H9 (cell line): ENCODE measurements at regions not wholly inside any gene's neighbourhood (a gene's known extent, or its start where the extent isn't known, plus 50 kb on each side); places are given as distances from the start of the nearest gene placed in this dataset.
A peak's percentile ranks its signal among the peaks of the same experiment; 100 is the strongest.

ENCODE experiments used
- DNase-seq: peaks from one replicate; pipeline ENCODE4 v3.0.0-alpha.2; 2017
- H2AFZ ChIP-seq: one replicate; pipeline ENCODE4 v1.6.1; 2013; ENCODE audit warnings: mild to moderate bottlenecking, low read length, control low read depth, moderate library complexity
- H2AK5ac ChIP-seq: 2 replicates; pipeline ENCODE4 v1.6.1; 2013; ENCODE audit warnings: low read length, control low read depth, mixed read lengths; ENCODE audit not compliant: insufficient read length
- H2BK120ac ChIP-seq: one replicate; pipeline ENCODE4 v1.6.1; 2013; ENCODE audit warnings: low read depth, mild to moderate bottlenecking, low read length, control low read depth, inconsistent platforms; ENCODE audit not compliant: poor library complexity, severe bottlenecking
- H2BK12ac ChIP-seq: 2 replicates; pipeline ENCODE4 v1.6.1; 2013; ENCODE audit warnings: low read length, control low read depth, mixed read lengths, low read depth; ENCODE audit not compliant: insufficient read length
- H2BK15ac ChIP-seq: 2 replicates; pipeline ENCODE4 v1.6.1; 2013; ENCODE audit warnings: low read depth, low read length, control low read depth
- H2BK20ac ChIP-seq: one replicate; pipeline ENCODE4 v1.6.1; 2013; ENCODE audit warnings: low read depth, mild to moderate bottlenecking, low read length, control low read depth, inconsistent platforms; ENCODE audit not compliant: poor library complexity, severe bottlenecking
- H2BK5ac ChIP-seq: 2 replicates; pipeline ENCODE4 v1.6.1; 2013; ENCODE audit warnings: low read length, control low read depth, mixed read lengths; ENCODE audit not compliant: insufficient read length
- H3K14ac ChIP-seq: 2 replicates; pipeline ENCODE4 v1.6.1; 2013; ENCODE audit warnings: low read length, control low read depth; ENCODE audit not compliant: insufficient read depth
- H3K18ac ChIP-seq: 2 replicates; pipeline ENCODE4 v1.6.1; 2013; ENCODE audit warnings: low read depth, mild to moderate bottlenecking, mixed read lengths, low read length, control low read depth; ENCODE audit not compliant: insufficient read length
- H3K23ac ChIP-seq: 2 replicates; pipeline ENCODE4 v1.6.1; 2013; ENCODE audit warnings: low read length, control low read depth, mixed read lengths, low read depth; ENCODE audit not compliant: insufficient read length
- H3K23me2 ChIP-seq: 2 replicates; pipeline ENCODE4 v1.6.1; 2013; ENCODE audit warnings: low read depth, mild to moderate bottlenecking, mixed read lengths, low read length, control low read depth; ENCODE audit not compliant: insufficient read length, poor library complexity, severe bottlenecking
- H3K27ac ChIP-seq: 2 replicates; pipeline ENCODE4 v1.5.1; 2013; ENCODE audit warnings: low read length, control low read depth, mixed read lengths, low read depth; ENCODE audit not compliant: insufficient read length
- H3K27me3 ChIP-seq: 2 replicates; pipeline ENCODE4 v1.6.1; 2013; ENCODE audit warnings: low read length, control low read depth, inconsistent platforms; ENCODE audit not compliant: insufficient read depth
- H3K4ac ChIP-seq: 2 replicates; pipeline ENCODE4 v1.6.1; 2013; ENCODE audit warnings: low read depth, mild to moderate bottlenecking, control low read depth, inconsistent platforms, low read length, moderate library complexity
- H3K4me1 ChIP-seq: 2 replicates; pipeline ENCODE4 v1.6.1; 2013; ENCODE audit warnings: low read length, control low read depth, inconsistent platforms; ENCODE audit not compliant: insufficient read depth
- H3K4me2 ChIP-seq: 2 replicates; pipeline ENCODE4 v1.6.1; 2013; ENCODE audit warnings: low read length, control low read depth, mixed read lengths; ENCODE audit not compliant: insufficient read length, insufficient read depth
- H3K56ac ChIP-seq: 2 replicates; pipeline ENCODE4 v1.6.1; 2013; ENCODE audit warnings: low read depth, mild to moderate bottlenecking, mixed read lengths, low read length, control low read depth; ENCODE audit not compliant: insufficient read length
- H3K79me1 ChIP-seq: 2 replicates; pipeline ENCODE4 v1.6.1; 2013; ENCODE audit warnings: low read depth, mild to moderate bottlenecking, moderate library complexity, low read length, control low read depth, inconsistent platforms; ENCODE audit not compliant: insufficient read depth, poor library complexity, severe bottlenecking
- H3K79me2 ChIP-seq: 2 replicates; pipeline ENCODE4 v1.6.1; 2013; ENCODE audit warnings: low read length, control low read depth, inconsistent platforms; ENCODE audit not compliant: insufficient read depth
- H3K9ac ChIP-seq: 2 replicates; pipeline ENCODE4 v1.6.1; 2013; ENCODE audit warnings: low read length, control low read depth, mixed read lengths; ENCODE audit not compliant: insufficient read length; ENCODE audit errors: extremely low read depth
- H3K9me3 ChIP-seq: one replicate; pipeline ENCODE4 v1.6.1; 2013; ENCODE audit warnings: low read depth, low read length, inconsistent platforms; ENCODE audit not compliant: control insufficient read depth
- H3T11ph ChIP-seq: one replicate; pipeline ENCODE4 v1.6.1; 2013; ENCODE audit warnings: mild to moderate bottlenecking, low read length, control low read depth, inconsistent platforms
- H4K20me1 ChIP-seq: one replicate; pipeline ENCODE4 v1.6.1; 2013; ENCODE audit not compliant: control insufficient read depth, insufficient read length, insufficient read depth
- H4K5ac ChIP-seq: 2 replicates; pipeline ENCODE4 v1.6.1; 2013; ENCODE audit warnings: low read depth, mild to moderate bottlenecking, mixed read lengths, low read length, control low read depth; ENCODE audit not compliant: insufficient read length
- H4K8ac ChIP-seq: replicated peaks from 2 replicates; pipeline ENCODE4 v1.6.1; 2013; ENCODE audit warnings: low read length, control low read depth, mixed read lengths, low read depth; ENCODE audit not compliant: insufficient read length
- H4K91ac ChIP-seq: 2 replicates; pipeline ENCODE4 v1.6.1; 2013; ENCODE audit warnings: low read depth, mild to moderate bottlenecking, moderate library complexity, mixed read lengths, low read length, control low read depth; ENCODE audit not compliant: insufficient read length
- H3K27ac Mint-ChIP-seq, 3 experiments: 2 replicates in 2 of 3; 3 replicates in 1 of 3; pipeline ENCODE4 v1.8.0; 2020 to 2021; ENCODE audit warnings: mixed read lengths in 3 of 3, mild to moderate bottlenecking in 1 of 3, moderate library complexity in 1 of 3
- H3K27me3 Mint-ChIP-seq: 2 replicates; pipeline ENCODE4 v1.8.0; 2021; ENCODE audit warnings: low read depth, mild to moderate bottlenecking, moderate library complexity, mixed read lengths
- H3K36me3 Mint-ChIP-seq, 3 experiments: 2 replicates in 2 of 3; 3 replicates in 1 of 3; pipeline ENCODE4 v1.8.0; 2020 to 2021; ENCODE audit warnings: low read depth in 3 of 3, mixed read lengths in 3 of 3; ENCODE audit not compliant: insufficient read depth in 1 of 3
- H3K4me1 Mint-ChIP-seq, 2 experiments: 2 replicates each; pipeline ENCODE4 v1.8.0; 2020; ENCODE audit warnings: mixed read lengths in 2 of 2
- H3K4me3 Mint-ChIP-seq, 2 experiments: 2 replicates in 1 of 2; 3 replicates in 1 of 2; pipeline ENCODE4 v1.8.0; 2020 to 2021; ENCODE audit warnings: mild to moderate bottlenecking in 2 of 2, mixed read lengths in 2 of 2, moderate library complexity in 1 of 2
- H3K9me3 Mint-ChIP-seq, 2 experiments: 2 replicates in 1 of 2; 3 replicates in 1 of 2; pipeline ENCODE4 v1.8.0; 2020; ENCODE audit warnings: mild to moderate bottlenecking in 2 of 2, mixed read lengths in 2 of 2, moderate library complexity in 1 of 2
- CTCF ChIP-seq: fragments of 200-600 bp; sonication (generic); conservative IDR thresholded peaks from 3 replicates; pipeline ENCODE4 v1.8.0; 2021; ENCODE audit warnings: antibody characterized with exemption, mild to moderate bottlenecking
- WGBS: extraction: QIAGEN DNeasy Blood & Tissue Kit; methylation state at CpG from one replicate; pipeline ENCODE4 v1.1.7; 2013; ENCODE audit warnings: missing lambda C conversion rate, low lambda C conversion rate, mixed read lengths; ENCODE audit not compliant: insufficient read length; ENCODE audit errors: extremely low coverage; 5-methylcytosine and 5-hydroxymethylcytosine counted together

GRCh38 chr6:165988757-165989456 lies 178.7 kb downstream of the TBXT start:
- H4K91ac ChIP-seq = no peak overlapping the region
- H4K5ac ChIP-seq = no peak overlapping the region
- TF ChIP-seq CTCF = no peak
- Mint-ChIP-seq H3K27me3 (peaks cover 99% of the 10 kb centered on the region), H3K27ac (no peak overlapping the region), H3K36me3 (peaks cover 0 to 2% (median 0%) of the 10 kb centered on the region in 3 experiments; a peak in 2 of 7 replicates), H3K4me3 (peak overlapping the region; percentile 64 to 81), H3K9me3 (peaks cover 0 to 5% of the 10 kb centered on the region in 2 experiments; a peak in 4 of 5 replicates), H3K4me1 (peaks cover 20 to 29% of the 10 kb centered on the region in 2 experiments)
- H3K18ac ChIP-seq = no peak overlapping the region
- no peak for DNase-seq
- no peak overlapping the region for H4K8ac ChIP-seq
- no peaks in the 10 kb centered on the region for H4K20me1 ChIP-seq
- H3K27ac ChIP-seq = no peak overlapping the region
- no peak overlapping the region for H2BK5ac ChIP-seq
- no peak overlapping the region for H3K14ac ChIP-seq
- H2AK5ac ChIP-seq = no peak overlapping the region
- WGBS = no CpG with 5 or more reads among the region's 43 CpGs
- no peak overlapping the region for H3K9ac ChIP-seq
- H3K27me3 ChIP-seq = peaks cover 69% of the 10 kb centered on the region
- H3K56ac ChIP-seq = no peak overlapping the region
- no peaks in the 10 kb centered on the region for H3K4me1 ChIP-seq
- H2BK15ac ChIP-seq = no peak overlapping the region
- H3K79me1 ChIP-seq = no peaks in the 10 kb centered on the region
- peak overlapping the region; percentile 48 for H3K4me2 ChIP-seq
- no peak overlapping the region for H3K23ac ChIP-seq
- no peak overlapping the region for H2AFZ ChIP-seq
- no peak overlapping the region for H2BK120ac ChIP-seq
- no peak overlapping the region for H3K4ac ChIP-seq
- H3T11ph ChIP-seq = no peak overlapping the region
- no peak overlapping the region for H2BK12ac ChIP-seq
- no peaks in the 10 kb centered on the region for H3K9me3 ChIP-seq
- H3K79me2 ChIP-seq = no peaks in the 10 kb centered on the region
- peaks cover 22% of the 10 kb centered on the region for H3K23me2 ChIP-seq
- H2BK20ac ChIP-seq = no peak overlapping the region
